CD4-positive, alpha-beta memory T cell (primary cell): ENCODE measurements at regions not wholly inside any gene's neighbourhood (a gene's known extent, or its start where the extent isn't known, plus 50 kb on each side); places are given as distances from the start of the nearest gene placed in this dataset.
"Not testable (repeated sequence)": the region's sequence is repeated elsewhere in the genome, so short reads cannot be mapped to it uniquely, and the experiment has no call there.

Experiments used
- CTCF ChIA-PET: fragments of 350-600 bp; sonication (Branson Sonifier 250); formaldehyde crosslinking; loops from one replicate; lab custom pipeline; 2021; ENCODE audit warnings: inconsistent platforms; ENCODE audit not compliant: partially characterized antibody; lab: Charles Lee
- POLR2A ChIA-PET: fragments of 350-600 bp; sonication (Branson Sonifier 250); formaldehyde crosslinking; loops from one replicate; lab custom pipeline; 2021; ENCODE audit not compliant: partially characterized antibody; lab: Charles Lee
- DNase-seq, 5 donors: peaks; one replicate each; pipeline versions ENCODE4 v3.0.0 to v3.0.0-alpha.2; 2020 to 2022; ENCODE audit warnings: mixed read lengths in 1 of 5
- H3K27ac ChIP-seq: one replicate; pipeline ENCODE4 v1.7.0; 2013; ENCODE audit warnings: low read depth, low read length
- H3K27me3 ChIP-seq: 2 replicates; pipeline ENCODE4 v1.7.0; 2013; ENCODE audit warnings: mild to moderate bottlenecking, low read length, moderate library complexity; ENCODE audit not compliant: insufficient read depth
- H3K36me3 ChIP-seq: 2 replicates; pipeline ENCODE4 v1.7.0; 2013; ENCODE audit warnings: mild to moderate bottlenecking, low read length, moderate library complexity; ENCODE audit not compliant: insufficient read depth
- H3K4me1 ChIP-seq: 2 replicates; pipeline ENCODE4 v1.7.0; 2013; ENCODE audit warnings: mild to moderate bottlenecking, low read length, moderate library complexity; ENCODE audit not compliant: insufficient read depth
- H3K4me3 ChIP-seq, 2 donors: one replicate each; pipeline ENCODE4 v1.7.0; 2013; ENCODE audit warnings: low read length in 2 of 2, mild to moderate bottlenecking in 1 of 2
- H3K9me3 ChIP-seq, 2 donors: one replicate each; pipeline ENCODE4 v1.7.0; 2013; ENCODE audit warnings: low read length in 2 of 2, control low read depth in 1 of 2; ENCODE audit not compliant: control insufficient read depth in 1 of 2
- H3K27ac Mint-ChIP-seq, 7 donors: one replicate each; pipeline ENCODE4 v1.8.0; 2020 to 2021; ENCODE audit warnings: mixed read lengths in 7 of 7, mild to moderate bottlenecking in 6 of 7, inconsistent platforms in 3 of 7, moderate library complexity in 3 of 7
- H3K27me3 Mint-ChIP-seq, 2 donors: one replicate each; pipeline ENCODE4 v1.8.0; 2020 to 2021; ENCODE audit warnings: mixed read lengths in 2 of 2
- H3K36me3 Mint-ChIP-seq, 2 donors: one replicate each; pipeline ENCODE4 v1.8.0; 2020 to 2021; ENCODE audit warnings: mixed read lengths in 2 of 2, inconsistent platforms in 1 of 2, mild to moderate bottlenecking in 1 of 2
- H3K4me1 Mint-ChIP-seq, 4 donors: one replicate each; pipeline ENCODE4 v1.8.0; 2020 to 2021; ENCODE audit warnings: mixed read lengths in 4 of 4, mild to moderate bottlenecking in 1 of 4
- H3K4me3 Mint-ChIP-seq, 8 donors: one replicate each; pipeline ENCODE4 v1.8.0; 2020 to 2021; ENCODE audit warnings: mixed read lengths in 8 of 8, mild to moderate bottlenecking in 7 of 8, moderate library complexity in 6 of 8, inconsistent platforms in 3 of 8
- H3K9me3 Mint-ChIP-seq, 8 donors: one replicate each; pipeline ENCODE4 v1.8.0; 2020 to 2021; ENCODE audit warnings: mixed read lengths in 8 of 8, mild to moderate bottlenecking in 5 of 8, inconsistent platforms in 3 of 8, moderate library complexity in 1 of 8
- intact Hi-C: fragments of 100-400 bp; cut with micrococcal nuclease; formaldehyde crosslinking; loops from one replicate; pipeline ENCODE4 v1.15.1; 2023

DNA sequence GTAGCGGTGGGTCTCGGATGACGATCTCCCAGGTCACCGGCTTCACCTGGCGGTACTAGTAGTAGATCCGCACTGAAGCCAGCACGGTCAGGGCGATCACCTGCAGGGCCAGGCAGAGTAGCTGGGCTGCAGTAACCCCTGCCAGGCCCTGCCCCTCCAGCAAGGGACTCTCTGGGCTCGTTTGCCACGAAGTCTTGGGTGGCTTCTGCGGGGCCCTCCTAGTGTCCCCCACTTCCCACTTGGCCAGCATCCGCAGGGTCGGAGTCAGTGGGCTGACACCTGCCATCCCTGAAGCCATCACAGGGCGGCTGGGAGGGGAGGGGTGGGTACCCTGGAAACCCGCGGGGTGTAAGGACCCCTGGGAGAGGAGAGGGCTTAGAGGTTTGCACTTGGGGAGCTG lies 214.0 kb downstream of the OR4C45 start:
- no peak overlapping the region for H3K27ac ChIP-seq
- intact Hi-C loops = no loop called here
- no peaks in the 10 kb centered on the region for H3K36me3 Mint-ChIP-seq
- H3K27me3 ChIP-seq = no peaks in the 10 kb centered on the region
- H3K27ac Mint-ChIP-seq = no peak overlapping the region
- no peak overlapping the region for H3K4me3 ChIP-seq
- H3K4me1 ChIP-seq = no peaks in the 10 kb centered on the region
- no peak overlapping the region for H3K4me3 Mint-ChIP-seq
- no peak for DNase-seq
- H3K9me3 ChIP-seq = no peaks in the 10 kb centered on the region
- no peaks in the 10 kb centered on the region for H3K4me1 Mint-ChIP-seq
- ChIA-PET CTCF (no interaction called here), POLR2A (no interaction called here)
- H3K27me3 Mint-ChIP-seq = no peaks in the 10 kb centered on the region
- H3K36me3 ChIP-seq = no peaks in the 10 kb centered on the region
- H3K9me3 Mint-ChIP-seq = peaks cover 0 to 17% (median 7%) of the 10 kb centered on the region in 8 donors

DNA sequence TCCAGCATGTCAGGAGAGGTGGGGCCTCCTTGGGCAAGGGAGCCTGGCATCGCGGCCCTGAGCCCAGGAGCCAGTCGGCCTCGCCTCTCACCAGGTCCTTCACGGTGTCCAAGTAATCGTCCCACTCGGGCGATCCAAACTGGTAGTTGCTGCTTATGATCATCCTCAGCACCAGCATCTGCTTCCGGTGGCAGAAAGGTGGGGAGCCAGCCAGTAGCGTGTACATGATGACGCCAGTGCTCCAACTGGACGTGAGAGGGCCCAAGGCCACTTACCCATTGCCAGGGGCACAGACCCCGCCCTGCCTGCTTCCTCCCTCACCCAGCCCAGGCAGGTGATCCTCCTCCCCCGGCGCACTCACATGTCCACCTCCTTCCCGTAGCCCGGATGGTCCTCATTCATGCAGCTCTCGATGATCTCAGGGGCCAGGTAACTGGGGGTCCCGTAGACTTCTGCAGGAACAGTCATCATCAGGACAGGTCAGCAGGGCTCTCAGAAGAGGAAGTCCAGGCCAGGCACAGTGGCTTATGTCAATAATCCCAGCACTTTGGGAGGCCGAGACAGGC lies 214.7 kb downstream of the OR4C45 start:
- Histone ChIP-seq H3K9me3 (no peaks in the 10 kb centered on the region), H3K27ac (no peak overlapping the region), H3K4me1 (no peaks in the 10 kb centered on the region), H3K4me3 (no peak overlapping the region), H3K36me3 (no peaks in the 10 kb centered on the region), H3K27me3 (no peaks in the 10 kb centered on the region)
- no peak for DNase-seq
- intact Hi-C loops = no loop called here
- Mint-ChIP-seq H3K27ac (no peak overlapping the region), H3K27me3 (no peaks in the 10 kb centered on the region), H3K9me3 (peaks cover 0 to 15% (median 6%) of the 10 kb centered on the region in 8 donors), H3K4me3 (no peak overlapping the region), H3K36me3 (no peaks in the 10 kb centered on the region), H3K4me1 (no peaks in the 10 kb centered on the region)
- ChIA-PET POLR2A (no interaction called here), CTCF (no interaction called here)

DNA sequence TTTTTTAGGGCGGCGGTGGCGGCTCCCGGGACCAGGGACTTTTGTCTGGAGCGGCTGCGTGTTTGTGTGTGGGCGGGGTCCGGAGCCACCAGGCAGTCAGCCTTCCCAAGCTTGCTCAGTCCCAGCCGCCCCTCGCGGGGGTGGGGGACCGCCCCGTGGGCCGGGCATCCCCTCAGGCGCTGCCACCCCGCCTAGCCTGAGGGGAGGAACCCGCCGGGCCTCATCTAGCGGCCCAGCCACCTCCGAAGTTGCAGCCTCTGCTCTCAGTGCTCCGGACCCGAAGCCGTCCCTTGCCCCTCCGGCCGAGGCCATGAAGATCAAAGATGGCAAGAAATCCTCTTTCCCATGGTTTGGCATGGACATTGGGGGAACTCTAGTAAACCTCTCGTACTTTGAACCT lies 235.2 kb downstream of the OR4C45 start:
- intact Hi-C loops = no loop called here
- H3K4me1 Mint-ChIP-seq = peaks cover 0 to 1% (median 0%) of the 10 kb centered on the region in 4 donors
- H3K36me3 Mint-ChIP-seq = no peaks in the 10 kb centered on the region
- Histone ChIP-seq H3K27ac (no peak overlapping the region), H3K27me3 (no peaks in the 10 kb centered on the region), H3K4me1 (no peaks in the 10 kb centered on the region), H3K9me3 (no peaks in the 10 kb centered on the region), H3K4me3 (no peak overlapping the region), H3K36me3 (no peaks in the 10 kb centered on the region)
- H3K27me3 Mint-ChIP-seq = no peaks in the 10 kb centered on the region
- no peak overlapping the region for H3K4me3 Mint-ChIP-seq
- peaks cover 0 to 39% (median 18%) of the 10 kb centered on the region in 8 donors for H3K9me3 Mint-ChIP-seq
- no peak overlapping the region for H3K27ac Mint-ChIP-seq
- CTCF ChIA-PET = no interaction called here
- DNase-seq = no peak
- POLR2A ChIA-PET = no interaction called here

DNA sequence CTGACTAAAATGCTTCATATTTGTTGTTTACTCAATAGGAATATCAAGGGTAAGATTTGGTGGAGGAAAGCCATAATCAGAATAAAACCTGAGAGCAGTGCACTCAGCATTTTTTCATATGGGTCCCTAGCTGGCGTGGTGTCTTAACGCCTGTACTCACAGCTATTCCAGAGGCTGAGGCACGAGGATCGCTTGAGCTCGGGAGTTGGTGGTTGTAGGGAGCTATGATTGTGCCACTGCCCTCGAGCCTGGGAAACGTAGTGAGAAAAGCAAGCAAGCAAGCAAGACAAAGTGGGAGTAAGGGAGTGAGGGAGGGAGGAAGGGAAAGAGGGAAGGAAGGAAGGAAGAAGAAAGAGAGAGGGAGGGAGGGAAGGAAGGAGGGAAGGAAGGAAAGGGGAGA lies 242.5 kb downstream of the OR4C45 start:
- DNase-seq = no peak
- no peak overlapping the region for H3K27ac ChIP-seq
- no peaks in the 10 kb centered on the region for H3K27me3 Mint-ChIP-seq
- ChIA-PET CTCF (interaction anchor here (0.7 kb wide), 1 partner anchor 9 kb away, joined by 3 read pairs; no protein-coding TSS in a partner anchor), POLR2A (no interaction called here)
- no peak overlapping the region for H3K4me3 Mint-ChIP-seq
- peaks cover 0 to 62% (median 27%) of the 10 kb centered on the region in 8 donors for H3K9me3 Mint-ChIP-seq
- no peaks in the 10 kb centered on the region for H3K36me3 Mint-ChIP-seq
- no peaks in the 10 kb centered on the region for H3K36me3 ChIP-seq
- H3K4me3 ChIP-seq = no peak overlapping the region
- no peaks in the 10 kb centered on the region for H3K4me1 ChIP-seq
- H3K9me3 ChIP-seq = no peaks in the 10 kb centered on the region
- no peaks in the 10 kb centered on the region for H3K27me3 ChIP-seq
- intact Hi-C loops = no loop called here
- H3K4me1 Mint-ChIP-seq = peaks cover 0 to 1% (median 0%) of the 10 kb centered on the region in 4 donors
- H3K27ac Mint-ChIP-seq = no peak overlapping the region

DNA sequence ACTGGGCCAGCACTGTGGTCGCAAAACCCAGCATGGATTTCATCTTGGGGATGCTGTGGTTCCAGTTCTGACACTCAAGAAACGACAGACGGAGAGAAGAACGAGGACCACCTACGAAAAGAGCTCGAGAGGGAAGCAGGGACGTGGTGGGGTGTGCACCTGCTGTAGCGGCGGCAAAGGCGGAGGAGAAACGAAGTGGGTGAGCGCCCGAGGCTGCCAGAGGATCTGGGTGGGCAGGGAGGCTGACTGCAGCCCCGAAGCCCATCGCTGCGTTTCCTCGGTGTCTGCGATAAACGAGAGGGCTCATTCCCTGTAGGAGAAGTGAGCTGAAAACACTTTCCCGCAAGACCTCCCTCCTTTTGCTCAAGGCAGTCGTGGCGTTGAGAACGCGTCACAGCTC lies 246.1 kb downstream of the OR4C45 start:
- ChIA-PET CTCF (no interaction called here), POLR2A (no interaction called here)
- DNase-seq = no peak
- Mint-ChIP-seq H3K4me3 (no peak overlapping the region), H3K27ac (no peak overlapping the region), H3K27me3 (no peaks in the 10 kb centered on the region), H3K36me3 (no peaks in the 10 kb centered on the region), H3K9me3 (peaks cover 0 to 54% (median 26%) of the 10 kb centered on the region in 8 donors), H3K4me1 (no peaks in the 10 kb centered on the region)
- Histone ChIP-seq H3K4me1 (no peaks in the 10 kb centered on the region), H3K27me3 (no peaks in the 10 kb centered on the region), H3K4me3 (no peak overlapping the region), H3K36me3 (no peaks in the 10 kb centered on the region), H3K9me3 (no peaks in the 10 kb centered on the region), H3K27ac (no peak overlapping the region)
- intact Hi-C loops = no loop called here

DNA sequence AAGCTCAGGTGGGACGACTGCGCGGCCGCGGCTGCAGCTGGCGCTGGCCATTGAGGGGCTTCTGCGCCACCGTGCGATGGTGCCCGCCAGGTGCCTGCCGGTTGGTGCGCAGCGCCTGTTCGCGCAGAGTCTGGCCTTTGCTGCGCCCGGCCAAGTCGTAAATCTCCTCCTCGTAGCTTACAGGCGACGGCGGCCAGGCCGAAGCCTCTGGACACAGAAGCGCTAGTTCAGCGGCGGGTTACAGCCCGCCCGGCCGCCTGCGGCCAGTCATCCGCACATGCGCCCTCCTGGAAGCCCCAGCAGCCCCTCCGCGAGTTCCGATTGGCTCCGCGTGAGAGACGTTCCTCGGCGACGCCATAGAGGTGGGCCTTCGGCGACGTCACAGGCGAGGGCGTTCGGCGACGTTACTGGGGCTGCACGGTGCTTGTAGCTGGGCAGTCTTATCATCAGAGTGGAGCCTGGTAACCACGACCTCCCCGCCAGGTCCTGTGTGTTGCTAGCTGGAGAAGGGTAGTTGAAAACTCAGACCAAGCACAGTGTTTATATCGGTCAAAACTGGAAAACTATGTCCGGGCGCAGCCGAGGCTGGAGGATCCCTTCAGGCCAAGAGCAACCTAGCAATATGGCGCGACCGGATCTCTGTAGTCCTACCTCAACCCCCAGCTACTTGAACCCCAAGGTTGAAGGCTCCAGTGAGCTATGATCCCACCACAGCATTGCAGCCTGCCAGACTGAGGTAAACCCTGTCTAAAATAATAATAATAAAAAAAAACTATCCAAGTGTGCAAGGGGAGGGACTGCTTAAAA lies 265.7 kb downstream of the OR4C45 start:
- CTCF ChIA-PET = no interaction called here
- no peaks in the 10 kb centered on the region for H3K36me3 Mint-ChIP-seq
- intact Hi-C loops = no loop called here
- no peak for DNase-seq
- no peak overlapping the region for H3K27ac Mint-ChIP-seq
- no peaks in the 10 kb centered on the region for H3K36me3 ChIP-seq
- H3K9me3 ChIP-seq = no peaks in the 10 kb centered on the region
- H3K4me1 Mint-ChIP-seq = no peaks in the 10 kb centered on the region
- no peak overlapping the region for H3K27ac ChIP-seq
- H3K9me3 Mint-ChIP-seq = peaks cover 0 to 20% (median 10%) of the 10 kb centered on the region in 8 donors
- no peaks in the 10 kb centered on the region for H3K27me3 ChIP-seq
- H3K4me1 ChIP-seq = no peaks in the 10 kb centered on the region
- no peak overlapping the region for H3K4me3 ChIP-seq
- H3K27me3 Mint-ChIP-seq = no peaks in the 10 kb centered on the region
- POLR2A ChIA-PET = no interaction called here
- H3K4me3 Mint-ChIP-seq = no peak overlapping the region

DNA sequence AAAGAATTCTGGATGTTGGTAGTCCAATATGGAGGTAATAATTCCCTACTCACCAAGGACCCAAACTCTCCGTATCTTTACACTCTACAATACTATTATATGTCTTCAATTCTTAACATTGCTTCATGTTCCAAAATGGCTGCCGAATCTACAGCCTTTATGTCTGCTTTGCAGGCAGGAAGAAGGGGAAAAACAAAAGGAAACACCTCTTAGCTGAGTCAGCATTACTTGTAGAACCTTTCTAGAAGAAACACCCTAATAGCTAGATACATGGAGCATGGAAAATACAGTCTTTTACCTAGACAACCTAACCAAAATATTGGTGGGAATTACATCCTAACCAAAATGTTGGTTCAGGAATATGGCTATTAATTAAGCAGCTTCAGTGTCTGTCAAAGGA lies 298.0 kb downstream of the OR4C45 start:
- peaks cover 9 to 50% (median 36%) of the 10 kb centered on the region in 8 donors for H3K9me3 Mint-ChIP-seq
- H3K4me3 ChIP-seq, H3K27ac Mint-ChIP-seq, POLR2A ChIA-PET, H3K4me1 Mint-ChIP-seq, H3K4me3 Mint-ChIP-seq, intact Hi-C loops, H3K4me1 ChIP-seq, DNase-seq, H3K9me3 ChIP-seq, CTCF ChIA-PET, H3K36me3 ChIP-seq, H3K36me3 Mint-ChIP-seq, H3K27me3 ChIP-seq, H3K27ac ChIP-seq, H3K27me3 Mint-ChIP-seq: not testable (repeated sequence)
